WTC11 (cell line): ENCODE measurements at regions not wholly inside any gene's neighbourhood (a gene's known extent, or its start where the extent isn't known, plus 50 kb on each side); places are given as distances from the start of the nearest gene placed in this dataset.

ENCODE experiments used
- ATAC-seq: fragments of 200-7000 bp; cut with Tn5 transposase; 2 replicates; pipeline ENCODE4 v1.10.0; 2021; ENCODE audit warnings: mild to moderate bottlenecking, moderate library complexity
- CTCF ChIA-PET: fragments of 300-600 bp; sonication (Branson Sonifier 250); formaldehyde crosslinking; loops from one replicate; lab custom pipeline; 2021; ENCODE audit warnings: antibody characterized with exemption; lab: Charles Lee
- POLR2A ChIA-PET: fragments of 350-600 bp; sonication (Branson Sonifier 250); formaldehyde crosslinking; loops from one replicate; lab custom pipeline; 2021; ENCODE audit warnings: antibody characterized with exemption; lab: Charles Lee
- DNase-seq: peaks from one replicate; pipeline ENCODE4 v3.0.0; 2021; ENCODE audit warnings: low spot score
- H3K27ac Mint-ChIP-seq: 2 replicates; pipeline ENCODE4 v1.8.0; 2021; ENCODE audit warnings: mixed read lengths
- H3K27me3 Mint-ChIP-seq: 2 replicates; pipeline ENCODE4 v1.8.0; 2021; ENCODE audit warnings: low read depth, mild to moderate bottlenecking, moderate library complexity, mixed read lengths
- H3K36me3 Mint-ChIP-seq: 2 replicates; pipeline ENCODE4 v1.8.0; 2021; ENCODE audit warnings: mixed read lengths
- H3K4me1 Mint-ChIP-seq: 2 replicates; pipeline ENCODE4 v1.8.0; 2022; ENCODE audit warnings: mixed read lengths
- H3K4me3 Mint-ChIP-seq: 2 replicates; pipeline ENCODE4 v1.8.0; 2021; ENCODE audit warnings: mild to moderate bottlenecking, moderate library complexity, mixed read lengths
- H3K9me3 Mint-ChIP-seq: 2 replicates; pipeline ENCODE4 v1.8.0; 2021; ENCODE audit warnings: mixed read lengths
- ATF1 ChIP-seq: sonication (generic); formaldehyde crosslinking; IDR thresholded peaks from 2 replicates; pipeline ENCODE4 v1.8.1; 2023; ENCODE audit warnings: mild to moderate bottlenecking, moderate library complexity, missing genetic modification reagents
- CREB1 ChIP-seq: sonication (generic); formaldehyde crosslinking; IDR thresholded peaks from 2 replicates; pipeline ENCODE4 v1.8.0; 2023; ENCODE audit warnings: mild to moderate bottlenecking, missing genetic modification reagents
- GABPB1 ChIP-seq: sonication (generic); formaldehyde crosslinking; IDR thresholded peaks from 2 replicates; pipeline ENCODE4 v1.8.1; 2023; ENCODE audit warnings: mild to moderate bottlenecking, missing genetic modification reagents
- MYBL2 ChIP-seq: sonication (generic); formaldehyde crosslinking; IDR thresholded peaks from 2 replicates; pipeline ENCODE4 v1.8.1; 2023; ENCODE audit warnings: mild to moderate bottlenecking, moderate library complexity, missing genetic modification reagents
- NR1H2 ChIP-seq: sonication (generic); formaldehyde crosslinking; IDR thresholded peaks from 2 replicates; pipeline ENCODE4 v1.9.0; 2021; ENCODE audit warnings: mild to moderate bottlenecking, moderate library complexity, missing genetic modification reagents
- TP53 ChIP-seq: sonication (generic); formaldehyde crosslinking; IDR thresholded peaks from 2 replicates; pipeline ENCODE4 v1.8.1; 2023; ENCODE audit warnings: mild to moderate bottlenecking, missing genetic modification reagents
- ZNF121 ChIP-seq: sonication (generic); formaldehyde crosslinking; IDR thresholded peaks from 2 replicates; pipeline ENCODE4 v1.8.0; 2023; ENCODE audit warnings: missing genetic modification reagents
- ZNF232 ChIP-seq: sonication (generic); formaldehyde crosslinking; IDR thresholded peaks from 2 replicates; pipeline ENCODE4 v1.8.0; 2022; ENCODE audit warnings: mild to moderate bottlenecking, missing genetic modification reagents
- ZNF396 ChIP-seq: fragments of 250-450 bp; sonication (Bioruptor Pico); IDR thresholded peaks from 2 replicates; pipeline ENCODE4 v1.8.0; 2021; ENCODE audit warnings: mild to moderate bottlenecking, moderate library complexity, borderline replicate concordance
- ZNF423 ChIP-seq: fragments of 250-450 bp; sonication (Bioruptor Pico); IDR thresholded peaks from 2 replicates; pipeline ENCODE4 v2.1.2; 2022; ENCODE audit warnings: mild to moderate bottlenecking, moderate library complexity
- ZNF671 ChIP-seq: fragments of 250-450 bp; sonication (Bioruptor Pico); IDR thresholded peaks from 2 replicates; pipeline ENCODE4 v1.8.0; 2021; ENCODE audit warnings: mild to moderate bottlenecking
- TF ChIP-seq, protein P1 (sequence below): sonication (generic); formaldehyde crosslinking; conservative IDR thresholded peaks from 2 replicates; pipeline ENCODE4 v1.8.1; 2023; ENCODE audit warnings: mild to moderate bottlenecking, low read depth, missing genetic modification reagents, moderate library complexity
- TF ChIP-seq, protein P2 (sequence below): sonication (generic); formaldehyde crosslinking; IDR thresholded peaks from 2 replicates; pipeline ENCODE4 v1.8.0; 2022; ENCODE audit warnings: mild to moderate bottlenecking, missing genetic modification reagents
- TF ChIP-seq, protein P3 (sequence below): sonication (generic); formaldehyde crosslinking; IDR thresholded peaks from 2 replicates; pipeline ENCODE4 v1.8.0; 2023; ENCODE audit warnings: missing genetic modification reagents
- TF ChIP-seq, protein P4 (sequence below): sonication (generic); formaldehyde crosslinking; IDR thresholded peaks from 2 replicates; pipeline ENCODE4 v1.8.0; 2023; ENCODE audit warnings: missing genetic modification reagents, mild to moderate bottlenecking, borderline replicate concordance
- TF ChIP-seq, protein P5 (sequence below): fragments of 250-450 bp; sonication (Bioruptor Pico); IDR thresholded peaks from 2 replicates; pipeline ENCODE4 v1.9.0; 2021; ENCODE audit warnings: mild to moderate bottlenecking
- TF ChIP-seq, protein P6 (sequence below): sonication (generic); formaldehyde crosslinking; IDR thresholded peaks from 2 replicates; pipeline ENCODE4 v1.8.1; 2022; ENCODE audit warnings: low read depth, mild to moderate bottlenecking, moderate library complexity, missing genetic modification reagents, borderline replicate concordance

DNA sequence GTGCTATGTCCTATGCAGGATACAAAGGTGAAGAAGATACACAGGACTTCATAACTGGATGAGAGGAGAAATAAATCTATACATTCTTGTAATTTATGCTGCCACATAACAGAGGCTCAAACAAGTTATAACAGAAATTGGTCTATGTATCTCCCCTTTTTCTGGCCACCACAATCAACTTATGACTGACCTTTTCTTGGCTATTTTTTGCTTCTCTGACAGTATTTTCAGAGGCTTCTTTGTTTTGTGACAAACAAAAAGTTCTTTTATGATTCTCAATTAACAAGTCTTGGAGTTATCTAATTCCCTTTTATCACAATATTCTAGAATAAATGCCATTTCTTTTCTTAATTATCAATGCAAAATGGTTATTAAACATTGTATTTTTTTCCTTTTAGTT, 953.0 kb upstream of the ZWINT start:
- Mint-ChIP-seq H3K9me3 (no peaks in the 10 kb centered on the region), H3K27ac (no peak overlapping the region), H3K4me3 (no peak overlapping the region), H3K27me3 (no peaks in the 10 kb centered on the region), H3K36me3 (no peaks in the 10 kb centered on the region), H3K4me1 (no peaks in the 10 kb centered on the region)
- TF ChIP-seq, protein P1, sequence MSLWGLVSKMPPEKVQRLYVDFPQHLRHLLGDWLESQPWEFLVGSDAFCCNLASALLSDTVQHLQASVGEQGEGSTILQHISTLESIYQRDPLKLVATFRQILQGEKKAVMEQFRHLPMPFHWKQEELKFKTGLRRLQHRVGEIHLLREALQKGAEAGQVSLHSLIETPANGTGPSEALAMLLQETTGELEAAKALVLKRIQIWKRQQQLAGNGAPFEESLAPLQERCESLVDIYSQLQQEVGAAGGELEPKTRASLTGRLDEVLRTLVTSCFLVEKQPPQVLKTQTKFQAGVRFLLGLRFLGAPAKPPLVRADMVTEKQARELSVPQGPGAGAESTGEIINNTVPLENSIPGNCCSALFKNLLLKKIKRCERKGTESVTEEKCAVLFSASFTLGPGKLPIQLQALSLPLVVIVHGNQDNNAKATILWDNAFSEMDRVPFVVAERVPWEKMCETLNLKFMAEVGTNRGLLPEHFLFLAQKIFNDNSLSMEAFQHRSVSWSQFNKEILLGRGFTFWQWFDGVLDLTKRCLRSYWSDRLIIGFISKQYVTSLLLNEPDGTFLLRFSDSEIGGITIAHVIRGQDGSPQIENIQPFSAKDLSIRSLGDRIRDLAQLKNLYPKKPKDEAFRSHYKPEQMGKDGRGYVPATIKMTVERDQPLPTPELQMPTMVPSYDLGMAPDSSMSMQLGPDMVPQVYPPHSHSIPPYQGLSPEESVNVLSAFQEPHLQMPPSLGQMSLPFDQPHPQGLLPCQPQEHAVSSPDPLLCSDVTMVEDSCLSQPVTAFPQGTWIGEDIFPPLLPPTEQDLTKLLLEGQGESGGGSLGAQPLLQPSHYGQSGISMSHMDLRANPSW (CRISPR knock-in tag) = no peak
- no peak for TF ChIP-seq ZNF121
- TF ChIP-seq, protein P2, sequence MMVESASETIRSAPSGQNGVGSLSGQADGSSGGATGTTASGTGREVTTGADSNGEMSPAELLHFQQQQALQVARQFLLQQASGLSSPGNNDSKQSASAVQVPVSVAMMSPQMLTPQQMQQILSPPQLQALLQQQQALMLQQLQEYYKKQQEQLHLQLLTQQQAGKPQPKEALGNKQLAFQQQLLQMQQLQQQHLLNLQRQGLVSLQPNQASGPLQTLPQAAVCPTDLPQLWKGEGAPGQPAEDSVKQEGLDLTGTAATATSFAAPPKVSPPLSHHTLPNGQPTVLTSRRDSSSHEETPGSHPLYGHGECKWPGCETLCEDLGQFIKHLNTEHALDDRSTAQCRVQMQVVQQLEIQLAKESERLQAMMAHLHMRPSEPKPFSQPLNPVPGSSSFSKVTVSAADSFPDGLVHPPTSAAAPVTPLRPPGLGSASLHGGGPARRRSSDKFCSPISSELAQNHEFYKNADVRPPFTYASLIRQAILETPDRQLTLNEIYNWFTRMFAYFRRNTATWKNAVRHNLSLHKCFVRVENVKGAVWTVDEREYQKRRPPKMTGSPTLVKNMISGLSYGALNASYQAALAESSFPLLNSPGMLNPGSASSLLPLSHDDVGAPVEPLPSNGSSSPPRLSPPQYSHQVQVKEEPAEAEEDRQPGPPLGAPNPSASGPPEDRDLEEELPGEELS (CRISPR knock-in tag) = no peak
- TF ChIP-seq ZNF396 = no peak
- no peak for TF ChIP-seq ZNF423
- no peak for TF ChIP-seq CREB1 (CRISPR knock-in tag)
- TF ChIP-seq, protein P3, sequence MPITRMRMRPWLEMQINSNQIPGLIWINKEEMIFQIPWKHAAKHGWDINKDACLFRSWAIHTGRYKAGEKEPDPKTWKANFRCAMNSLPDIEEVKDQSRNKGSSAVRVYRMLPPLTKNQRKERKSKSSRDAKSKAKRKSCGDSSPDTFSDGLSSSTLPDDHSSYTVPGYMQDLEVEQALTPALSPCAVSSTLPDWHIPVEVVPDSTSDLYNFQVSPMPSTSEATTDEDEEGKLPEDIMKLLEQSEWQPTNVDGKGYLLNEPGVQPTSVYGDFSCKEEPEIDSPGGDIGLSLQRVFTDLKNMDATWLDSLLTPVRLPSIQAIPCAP (CRISPR knock-in tag) = no peak
- no peak for TF ChIP-seq TP53
- TF ChIP-seq ZNF671 = no peak
- TF ChIP-seq MYBL2 (CRISPR knock-in tag) = no peak
- TF ChIP-seq NR1H2 (CRISPR knock-in tag) = no peak
- no peak for TF ChIP-seq ATF1 (CRISPR knock-in tag)
- no peak for TF ChIP-seq GABPB1 (CRISPR knock-in tag)
- TF ChIP-seq, protein P4, sequence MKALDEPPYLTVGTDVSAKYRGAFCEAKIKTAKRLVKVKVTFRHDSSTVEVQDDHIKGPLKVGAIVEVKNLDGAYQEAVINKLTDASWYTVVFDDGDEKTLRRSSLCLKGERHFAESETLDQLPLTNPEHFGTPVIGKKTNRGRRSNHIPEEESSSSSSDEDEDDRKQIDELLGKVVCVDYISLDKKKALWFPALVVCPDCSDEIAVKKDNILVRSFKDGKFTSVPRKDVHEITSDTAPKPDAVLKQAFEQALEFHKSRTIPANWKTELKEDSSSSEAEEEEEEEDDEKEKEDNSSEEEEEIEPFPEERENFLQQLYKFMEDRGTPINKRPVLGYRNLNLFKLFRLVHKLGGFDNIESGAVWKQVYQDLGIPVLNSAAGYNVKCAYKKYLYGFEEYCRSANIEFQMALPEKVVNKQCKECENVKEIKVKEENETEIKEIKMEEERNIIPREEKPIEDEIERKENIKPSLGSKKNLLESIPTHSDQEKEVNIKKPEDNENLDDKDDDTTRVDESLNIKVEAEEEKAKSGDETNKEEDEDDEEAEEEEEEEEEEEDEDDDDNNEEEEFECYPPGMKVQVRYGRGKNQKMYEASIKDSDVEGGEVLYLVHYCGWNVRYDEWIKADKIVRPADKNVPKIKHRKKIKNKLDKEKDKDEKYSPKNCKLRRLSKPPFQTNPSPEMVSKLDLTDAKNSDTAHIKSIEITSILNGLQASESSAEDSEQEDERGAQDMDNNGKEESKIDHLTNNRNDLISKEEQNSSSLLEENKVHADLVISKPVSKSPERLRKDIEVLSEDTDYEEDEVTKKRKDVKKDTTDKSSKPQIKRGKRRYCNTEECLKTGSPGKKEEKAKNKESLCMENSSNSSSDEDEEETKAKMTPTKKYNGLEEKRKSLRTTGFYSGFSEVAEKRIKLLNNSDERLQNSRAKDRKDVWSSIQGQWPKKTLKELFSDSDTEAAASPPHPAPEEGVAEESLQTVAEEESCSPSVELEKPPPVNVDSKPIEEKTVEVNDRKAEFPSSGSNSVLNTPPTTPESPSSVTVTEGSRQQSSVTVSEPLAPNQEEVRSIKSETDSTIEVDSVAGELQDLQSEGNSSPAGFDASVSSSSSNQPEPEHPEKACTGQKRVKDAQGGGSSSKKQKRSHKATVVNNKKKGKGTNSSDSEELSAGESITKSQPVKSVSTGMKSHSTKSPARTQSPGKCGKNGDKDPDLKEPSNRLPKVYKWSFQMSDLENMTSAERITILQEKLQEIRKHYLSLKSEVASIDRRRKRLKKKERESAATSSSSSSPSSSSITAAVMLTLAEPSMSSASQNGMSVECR = no peak
- TF ChIP-seq, protein P5, sequence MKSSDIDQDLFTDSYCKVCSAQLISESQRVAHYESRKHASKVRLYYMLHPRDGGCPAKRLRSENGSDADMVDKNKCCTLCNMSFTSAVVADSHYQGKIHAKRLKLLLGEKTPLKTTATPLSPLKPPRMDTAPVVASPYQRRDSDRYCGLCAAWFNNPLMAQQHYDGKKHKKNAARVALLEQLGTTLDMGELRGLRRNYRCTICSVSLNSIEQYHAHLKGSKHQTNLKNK (CRISPR knock-in tag) = no peak
- TF ChIP-seq, protein P6, sequence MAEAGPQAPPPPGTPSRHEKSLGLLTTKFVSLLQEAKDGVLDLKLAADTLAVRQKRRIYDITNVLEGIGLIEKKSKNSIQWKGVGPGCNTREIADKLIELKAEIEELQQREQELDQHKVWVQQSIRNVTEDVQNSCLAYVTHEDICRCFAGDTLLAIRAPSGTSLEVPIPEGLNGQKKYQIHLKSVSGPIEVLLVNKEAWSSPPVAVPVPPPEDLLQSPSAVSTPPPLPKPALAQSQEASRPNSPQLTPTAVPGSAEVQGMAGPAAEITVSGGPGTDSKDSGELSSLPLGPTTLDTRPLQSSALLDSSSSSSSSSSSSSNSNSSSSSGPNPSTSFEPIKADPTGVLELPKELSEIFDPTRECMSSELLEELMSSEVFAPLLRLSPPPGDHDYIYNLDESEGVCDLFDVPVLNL = no peak
- TF ChIP-seq ZNF232 (CRISPR knock-in tag) = no peak
- ATAC-seq = no peak
- no peak for DNase-seq
- POLR2A ChIA-PET = no interaction called here
- CTCF ChIA-PET = no interaction called here
